Left ventricle myocardium inferior (tissue), 1 donor: ENCODE measurements at regions not wholly inside any gene's neighbourhood (a gene's known extent, or its start where the extent isn't known, plus 50 kb on each side); places are given as distances from the start of the nearest gene placed in this dataset.

Source experiments
- DNase-seq: peaks from one replicate; pipeline ENCODE4 v3.0.0-alpha.2; 2020
- H3K27ac ChIP-seq: fragments of 200-600 bp; replicated peaks from 2 replicates; pipeline ENCODE4 v1.8.0; 2021
- H3K27me3 ChIP-seq: fragments of 200-600 bp; 2 replicates; pipeline ENCODE4 v1.8.0; 2021; ENCODE audit warnings: low read depth
- H3K36me3 ChIP-seq: fragments of 200-600 bp; 2 replicates; pipeline ENCODE4 v1.8.0; 2021
- H3K4me1 ChIP-seq: fragments of 200-600 bp; 2 replicates; pipeline ENCODE4 v1.8.0; 2021
- H3K4me3 ChIP-seq: fragments of 200-600 bp; 2 replicates; pipeline ENCODE4 v1.8.0; 2021; ENCODE audit warnings: mild to moderate bottlenecking, moderate library complexity
- H3K9me3 ChIP-seq: fragments of 200-600 bp; replicated peaks from 2 replicates; pipeline ENCODE4 v1.8.0; 2021
- intact Hi-C: fragments of 100-400 bp; cut with micrococcal nuclease; formaldehyde crosslinking; loops from one replicate; pipeline ENCODE4 v1.11.0; 2022
- TF ChIP-seq, protein P1 (sequence below): fragments of 200-600 bp; IDR thresholded peaks from 2 replicates; pipeline ENCODE4 v1.8.0; 2021; ENCODE audit warnings: antibody characterized with exemption, mild to moderate bottlenecking, borderline replicate concordance
- donor health status: DM: no; HTN: yes; CAD: no; lungs with severe emphysema.

DNA sequence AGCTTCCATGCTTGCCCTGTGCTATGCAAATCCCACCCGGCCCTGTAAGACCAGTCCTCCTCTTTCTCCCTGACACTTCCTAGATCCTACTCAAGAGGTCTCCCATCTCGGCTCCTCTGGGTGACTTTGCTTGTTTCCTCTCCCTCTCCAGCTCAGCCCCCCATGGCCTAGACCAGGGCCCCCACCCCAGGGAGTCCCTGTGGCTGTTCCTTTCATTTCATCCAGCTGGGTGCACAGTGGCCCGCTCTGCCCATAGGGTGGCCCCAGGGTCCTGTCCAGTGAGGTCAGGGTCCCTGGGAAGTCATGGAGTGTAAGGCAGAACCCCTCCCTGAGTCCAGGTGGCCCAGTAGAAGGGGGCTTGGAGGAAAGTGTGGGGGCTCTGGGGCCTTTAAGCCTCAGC lies 52.3 kb upstream of the NKX1-1 start:
- TF ChIP-seq, protein P1, sequence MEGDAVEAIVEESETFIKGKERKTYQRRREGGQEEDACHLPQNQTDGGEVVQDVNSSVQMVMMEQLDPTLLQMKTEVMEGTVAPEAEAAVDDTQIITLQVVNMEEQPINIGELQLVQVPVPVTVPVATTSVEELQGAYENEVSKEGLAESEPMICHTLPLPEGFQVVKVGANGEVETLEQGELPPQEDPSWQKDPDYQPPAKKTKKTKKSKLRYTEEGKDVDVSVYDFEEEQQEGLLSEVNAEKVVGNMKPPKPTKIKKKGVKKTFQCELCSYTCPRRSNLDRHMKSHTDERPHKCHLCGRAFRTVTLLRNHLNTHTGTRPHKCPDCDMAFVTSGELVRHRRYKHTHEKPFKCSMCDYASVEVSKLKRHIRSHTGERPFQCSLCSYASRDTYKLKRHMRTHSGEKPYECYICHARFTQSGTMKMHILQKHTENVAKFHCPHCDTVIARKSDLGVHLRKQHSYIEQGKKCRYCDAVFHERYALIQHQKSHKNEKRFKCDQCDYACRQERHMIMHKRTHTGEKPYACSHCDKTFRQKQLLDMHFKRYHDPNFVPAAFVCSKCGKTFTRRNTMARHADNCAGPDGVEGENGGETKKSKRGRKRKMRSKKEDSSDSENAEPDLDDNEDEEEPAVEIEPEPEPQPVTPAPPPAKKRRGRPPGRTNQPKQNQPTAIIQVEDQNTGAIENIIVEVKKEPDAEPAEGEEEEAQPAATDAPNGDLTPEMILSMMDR, result no peak
- intact Hi-C loops, result no loop called here
- Histone ChIP-seq H3K27ac (no peak overlapping the region), H3K4me3 (no peak overlapping the region), H3K36me3 (no peaks in the 10 kb centered on the region), H3K27me3 (peaks cover 79% of the 10 kb centered on the region), H3K4me1 (no peaks in the 10 kb centered on the region), H3K9me3 (no peaks in the 10 kb centered on the region)
- no peak for DNase-seq
